GM18517 (cell line): ENCODE measurements at regions not wholly inside any gene's neighbourhood (a gene's known extent, or its start where the extent isn't known, plus 50 kb on each side); places are given as distances from the start of the nearest gene placed in this dataset.
"Not testable (repeated sequence)": the region's sequence is repeated elsewhere in the genome, so short reads cannot be mapped to it uniquely, and the experiment has no call there.

Experiments
- ATAC-seq: cut with Tn5 transposase; IDR thresholded peaks from one replicate; pipeline ENCODE4 v1.9.1; 2021; ENCODE audit warnings: mild to moderate bottlenecking, moderate library complexity; ENCODE audit not compliant: unreplicated experiment

GRCh38 chr1:94769551-94769950 lies 50.6 kb upstream of the SLC44A3 start:
- ATAC-seq: no peak

- no peak for ATAC-seq
Observed at GRCh38 chr1:94768036-94768435, 52.1 kb upstream of the SLC44A3 start.

GRCh38 chr1:94765958-94766357 lies 54.2 kb upstream of the SLC44A3 start:
- no peak for ATAC-seq

GRCh38 chr1:94759188-94759587 lies 61.0 kb upstream of the SLC44A3 start:
- ATAC-seq: no peak

GRCh38 chr1:94757931-94758330 lies 62.2 kb upstream of the SLC44A3 start:
- ATAC-seq: no peak

GRCh38 chr1:94755675-94756074 lies 64.5 kb upstream of the SLC44A3 start:
- ATAC-seq: no peak

GRCh38 chr1:94755016-94755415 lies 65.1 kb upstream of the SLC44A3 start:
- not testable (repeated sequence) for ATAC-seq

- ATAC-seq: no peak
Observed at GRCh38 chr1:94754570-94754969, 65.6 kb upstream of the SLC44A3 start.

GRCh38 chr1:94754095-94754494 lies 66.1 kb upstream of the SLC44A3 start:
- no peak for ATAC-seq

- ATAC-seq: no peak
Observed at GRCh38 chr1:94753171-94753972, 66.8 kb upstream of the SLC44A3 start.

- not testable (repeated sequence) for ATAC-seq
Observed at GRCh38 chr1:94751483-94751882, 68.7 kb upstream of the SLC44A3 start.

- no peak for ATAC-seq
Observed at GRCh38 chr1:94746635-94747525, 73.3 kb upstream of the SLC44A3 start.

GRCh38 chr1:94745742-94746141 lies 74.4 kb upstream of the SLC44A3 start:
- ATAC-seq: no peak

GRCh38 chr1:94743862-94744261 lies 76.3 kb upstream of the SLC44A3 start:
- ATAC-seq: no peak

GRCh38 chr1:94741996-94742395 lies 78.2 kb upstream of the SLC44A3 start:
- ATAC-seq: no peak

- no peak for ATAC-seq
Observed at GRCh38 chr1:94741510-94741909, 78.6 kb upstream of the SLC44A3 start.

- no peak for ATAC-seq
Observed at GRCh38 chr1:94739521-94740061, 80.6 kb upstream of the SLC44A3 start.

- no peak for ATAC-seq
Observed at GRCh38 chr1:94738371-94738770, 81.8 kb upstream of the SLC44A3 start.

- no peak for ATAC-seq
Observed at GRCh38 chr1:94737124-94737998, 82.8 kb upstream of the SLC44A3 start.

- no peak for ATAC-seq
Observed at GRCh38 chr1:94736549-94736948, 83.6 kb upstream of the SLC44A3 start.

- ATAC-seq: no peak
Observed at GRCh38 chr1:94736073-94736472, 84.1 kb upstream of the SLC44A3 start.
